GM19468 (cell line): ENCODE measurements at regions not wholly inside any gene's neighbourhood (a gene's known extent, or its start where the extent isn't known, plus 50 kb on each side); places are given as distances from the start of the nearest gene placed in this dataset.

Source experiments
- ATAC-seq: cut with Tn5 transposase; IDR thresholded peaks from one replicate; pipeline ENCODE4 v1.9.1; 2021; ENCODE audit warnings: mild to moderate bottlenecking, moderate library complexity, moderate number of reproducible peaks; ENCODE audit not compliant: unreplicated experiment; ENCODE audit errors: extremely low read depth

- no peak for ATAC-seq
Observed at GRCh38 chr4:135123632-135124031, 922.0 kb upstream of the PABPC4L start.

- ATAC-seq: no peak
Observed at GRCh38 chr4:135122457-135122856, 920.9 kb upstream of the PABPC4L start.

- ATAC-seq: no peak
Observed at GRCh38 chr4:135120195-135120594, 918.6 kb upstream of the PABPC4L start.

- no peak for ATAC-seq
Observed at GRCh38 chr4:135114079-135114478, 912.5 kb upstream of the PABPC4L start.

- no peak for ATAC-seq
Observed at GRCh38 chr4:135098061-135098460, 896.5 kb upstream of the PABPC4L start.

GRCh38 chr4:135073389-135073788 is 871.8 kb upstream of the PABPC4L start:
- ATAC-seq: no peak

GRCh38 chr4:135072553-135072952 is 871.0 kb upstream of the PABPC4L start:
- no peak for ATAC-seq

- ATAC-seq: no peak
Observed at GRCh38 chr4:135065366-135065765, 863.8 kb upstream of the PABPC4L start.

- ATAC-seq: no peak
Observed at GRCh38 chr4:135050086-135050717, 848.6 kb upstream of the PABPC4L start.

GRCh38 chr4:135032670-135033069 is 831.1 kb upstream of the PABPC4L start:
- no peak for ATAC-seq

- ATAC-seq: no peak
Observed at GRCh38 chr4:135015771-135016170, 814.2 kb upstream of the PABPC4L start.

- no peak for ATAC-seq
Observed at GRCh38 chr4:135007400-135007799, 805.8 kb upstream of the PABPC4L start.

- no peak for ATAC-seq
Observed at GRCh38 chr4:134999169-134999568, 797.6 kb upstream of the PABPC4L start.

GRCh38 chr4:134961963-134962362 is 760.4 kb upstream of the PABPC4L start:
- no peak for ATAC-seq

GRCh38 chr4:134958862-134959261 is 757.3 kb upstream of the PABPC4L start:
- ATAC-seq: no peak

GRCh38 chr4:134955059-134955458 is 753.5 kb upstream of the PABPC4L start:
- no peak for ATAC-seq

- no peak for ATAC-seq
Observed at GRCh38 chr4:134952775-134953174, 751.2 kb upstream of the PABPC4L start.

- ATAC-seq: no peak
Observed at GRCh38 chr4:134952305-134952704, 750.7 kb upstream of the PABPC4L start.

- ATAC-seq: no peak
Observed at GRCh38 chr4:134948110-134948642, 746.6 kb upstream of the PABPC4L start.

- ATAC-seq: no peak
Observed at GRCh38 chr4:134944115-134944514, 742.5 kb upstream of the PABPC4L start.

- ATAC-seq: no peak
Observed at GRCh38 chr4:134936014-134936413, 734.4 kb upstream of the PABPC4L start.

- no peak for ATAC-seq
Observed at GRCh38 chr4:134935320-134935719, 733.7 kb upstream of the PABPC4L start.
